Thoracic aorta (tissue), 2 donors: ENCODE measurements at regions not wholly inside any gene's neighbourhood (a gene's known extent, or its start where the extent isn't known, plus 50 kb on each side); places are given as distances from the start of the nearest gene placed in this dataset.

Experiments used
- ATAC-seq: fragments of 150-250 bp; one replicate; pipeline ENCODE4 v1.8.0; 2017; ENCODE audit warnings: low read depth; ENCODE audit not compliant: insufficient number of reproducible peaks, low FRiP score
- DNase-seq: peaks from one replicate; pipeline ENCODE4 v3.0.0-alpha.2; 2020; ENCODE audit warnings: low spot score
- H3K27ac ChIP-seq, 2 donors: fragments of 200-600 bp; sonication (generic); 1 replicate in 1 of 2; 2 replicates in 1 of 2; pipeline ENCODE4 v1.5.1; 2016; ENCODE audit warnings: mild to moderate bottlenecking in 2 of 2, moderate library complexity in 2 of 2
- H3K27me3 ChIP-seq: fragments of 200-600 bp; sonication (generic); replicated peaks from 2 replicates; pipeline ENCODE4 v1.6.0; 2016; ENCODE audit warnings: mild to moderate bottlenecking; ENCODE audit not compliant: insufficient read depth
- H3K36me3 ChIP-seq: fragments of 200-600 bp; sonication (generic); one replicate; pipeline ENCODE4 v1.5.1; 2016
- H3K4me1 ChIP-seq, 2 donors: fragments of 200-600 bp; sonication (generic); 1 replicate in 1 of 2; 2 replicates in 1 of 2; pipeline versions ENCODE4 v1.5.1 to v1.6.0; 2016; ENCODE audit warnings: low read depth in 2 of 2, mild to moderate bottlenecking in 1 of 2; ENCODE audit not compliant: control insufficient read depth in 1 of 2
- H3K4me3 ChIP-seq: fragments of 200-600 bp; sonication (generic); 2 replicates; pipeline ENCODE4 v1.5.1; 2016; ENCODE audit warnings: mild to moderate bottlenecking
- H3K9me3 ChIP-seq: fragments of 200-600 bp; sonication (generic); 2 replicates; pipeline ENCODE4 v1.5.1; 2016
- CTCF ChIP-seq: fragments of 200-600 bp; sonication (generic); IDR thresholded peaks from one replicate; pipeline ENCODE4 v1.5.1; 2019; ENCODE audit warnings: antibody characterized with exemption

GRCh38 chr13:109293166-109293565 lies 493.2 kb downstream of the IRS2 start:
- Histone ChIP-seq H3K27me3 (no peaks in the 10 kb centered on the region), H3K9me3 (no peaks in the 10 kb centered on the region), H3K27ac (no peak overlapping the region), H3K4me3 (no peak overlapping the region), H3K4me1 (no peaks in the 10 kb centered on the region), H3K36me3 (no peaks in the 10 kb centered on the region)
- ATAC-seq (no peak), DNase-seq (no peak)
- TF ChIP-seq CTCF, result no peak

GRCh38 chr13:109288151-109288709 lies 498.2 kb downstream of the IRS2 start:
- Histone ChIP-seq H3K4me3 (no peak overlapping the region), H3K27me3 (no peaks in the 10 kb centered on the region), H3K9me3 (no peaks in the 10 kb centered on the region), H3K27ac (no peak overlapping the region), H3K36me3 (no peaks in the 10 kb centered on the region), H3K4me1 (no peaks in the 10 kb centered on the region)
- no peak for ATAC-seq
- TF ChIP-seq CTCF, result no peak
- no peak for DNase-seq

- ATAC-seq, result no peak
- no peaks in the 10 kb centered on the region for H3K4me1 ChIP-seq
- no peak for TF ChIP-seq CTCF
- no peaks in the 10 kb centered on the region for H3K9me3 ChIP-seq
- no peak overlapping the region for H3K27ac ChIP-seq
- DNase-seq, result no peak
- no peaks in the 10 kb centered on the region for H3K27me3 ChIP-seq
- no peak overlapping the region for H3K4me3 ChIP-seq
- H3K36me3 ChIP-seq, result no peaks in the 10 kb centered on the region
Measured at GRCh38 chr13:109287553-109287952, 498.8 kb downstream of the IRS2 start.

GRCh38 chr13:109285586-109285985 lies 500.8 kb downstream of the IRS2 start:
- Histone ChIP-seq H3K9me3 (no peaks in the 10 kb centered on the region), H3K4me1 (no peaks in the 10 kb centered on the region), H3K4me3 (no peak overlapping the region), H3K36me3 (no peaks in the 10 kb centered on the region), H3K27me3 (no peaks in the 10 kb centered on the region), H3K27ac (no peak overlapping the region)
- ATAC-seq (no peak), DNase-seq (no peak)
- no peak for TF ChIP-seq CTCF

GRCh38 chr13:109281903-109282635 lies 504.3 kb downstream of the IRS2 start:
- no peak for TF ChIP-seq CTCF
- ATAC-seq, result no peak
- Histone ChIP-seq H3K9me3 (no peaks in the 10 kb centered on the region), H3K27me3 (no peaks in the 10 kb centered on the region), H3K4me3 (no peak overlapping the region), H3K27ac (no peak overlapping the region), H3K4me1 (no peaks in the 10 kb centered on the region), H3K36me3 (no peaks in the 10 kb centered on the region)
- DNase-seq, result no peak
